Thoracic aorta (tissue), 2 donors: ENCODE measurements at regions not wholly inside any gene's neighbourhood (a gene's known extent, or its start where the extent isn't known, plus 50 kb on each side); places are given as distances from the start of the nearest gene placed in this dataset.

Source experiments
- ATAC-seq: fragments of 150-250 bp; one replicate; pipeline ENCODE4 v1.8.0; 2017; ENCODE audit warnings: low read depth; ENCODE audit not compliant: insufficient number of reproducible peaks, low FRiP score
- DNase-seq: peaks from one replicate; pipeline ENCODE4 v3.0.0-alpha.2; 2020; ENCODE audit warnings: low spot score
- H3K27ac ChIP-seq, 2 donors: fragments of 200-600 bp; sonication (generic); 1 replicate in 1 of 2; 2 replicates in 1 of 2; pipeline ENCODE4 v1.5.1; 2016; ENCODE audit warnings: mild to moderate bottlenecking in 2 of 2, moderate library complexity in 2 of 2
- H3K27me3 ChIP-seq: fragments of 200-600 bp; sonication (generic); replicated peaks from 2 replicates; pipeline ENCODE4 v1.6.0; 2016; ENCODE audit warnings: mild to moderate bottlenecking; ENCODE audit not compliant: insufficient read depth
- H3K36me3 ChIP-seq: fragments of 200-600 bp; sonication (generic); one replicate; pipeline ENCODE4 v1.5.1; 2016
- H3K4me1 ChIP-seq, 2 donors: fragments of 200-600 bp; sonication (generic); 1 replicate in 1 of 2; 2 replicates in 1 of 2; pipeline versions ENCODE4 v1.5.1 to v1.6.0; 2016; ENCODE audit warnings: low read depth in 2 of 2, mild to moderate bottlenecking in 1 of 2; ENCODE audit not compliant: control insufficient read depth in 1 of 2
- H3K4me3 ChIP-seq: fragments of 200-600 bp; sonication (generic); 2 replicates; pipeline ENCODE4 v1.5.1; 2016; ENCODE audit warnings: mild to moderate bottlenecking
- H3K9me3 ChIP-seq: fragments of 200-600 bp; sonication (generic); 2 replicates; pipeline ENCODE4 v1.5.1; 2016
- CTCF ChIP-seq: fragments of 200-600 bp; sonication (generic); IDR thresholded peaks from one replicate; pipeline ENCODE4 v1.5.1; 2019; ENCODE audit warnings: antibody characterized with exemption

- Histone ChIP-seq H3K4me1 (no peaks in the 10 kb centered on the region), H3K4me3 (no peak overlapping the region), H3K9me3 (no peaks in the 10 kb centered on the region), H3K27me3 (no peaks in the 10 kb centered on the region), H3K36me3 (no peaks in the 10 kb centered on the region), H3K27ac (no peak overlapping the region)
- DNase-seq (no peak), ATAC-seq (no peak)
- TF ChIP-seq CTCF = no peak
These were observed 1312.3 kb downstream of the FAM181B start for GRCh38 chr11:81421251-81421860.

GRCh38 chr11:81420668-81421250 is 1312.9 kb downstream of the FAM181B start:
- Histone ChIP-seq H3K9me3 (no peaks in the 10 kb centered on the region), H3K4me3 (no peak overlapping the region), H3K27ac (no peak overlapping the region), H3K4me1 (no peaks in the 10 kb centered on the region), H3K36me3 (no peaks in the 10 kb centered on the region), H3K27me3 (no peaks in the 10 kb centered on the region)
- TF ChIP-seq CTCF = no peak
- no peak for ATAC-seq
- no peak for DNase-seq

- no peaks in the 10 kb centered on the region for H3K36me3 ChIP-seq
- no peak overlapping the region for H3K4me3 ChIP-seq
- no peaks in the 10 kb centered on the region for H3K27me3 ChIP-seq
- H3K4me1 ChIP-seq = no peaks in the 10 kb centered on the region
- H3K27ac ChIP-seq = no peak overlapping the region
- ATAC-seq = no peak
- no peak for TF ChIP-seq CTCF
- H3K9me3 ChIP-seq = no peaks in the 10 kb centered on the region
- DNase-seq = no peak
These were observed 1336.3 kb downstream of the FAM181B start for GRCh38 chr11:81397316-81397715.

GRCh38 chr11:81394311-81394710 is 1339.4 kb downstream of the FAM181B start:
- TF ChIP-seq CTCF = no peak
- no peak for ATAC-seq
- Histone ChIP-seq H3K9me3 (no peaks in the 10 kb centered on the region), H3K27me3 (no peaks in the 10 kb centered on the region), H3K4me1 (no peaks in the 10 kb centered on the region), H3K4me3 (no peak overlapping the region), H3K36me3 (no peaks in the 10 kb centered on the region), H3K27ac (no peak overlapping the region)
- no peak for DNase-seq

- Histone ChIP-seq H3K4me3 (no peak overlapping the region), H3K4me1 (no peaks in the 10 kb centered on the region), H3K27me3 (no peaks in the 10 kb centered on the region), H3K36me3 (no peaks in the 10 kb centered on the region), H3K27ac (no peak overlapping the region), H3K9me3 (no peaks in the 10 kb centered on the region)
- no peak for DNase-seq
- TF ChIP-seq CTCF = no peak
- no peak for ATAC-seq
These were observed 1345.3 kb downstream of the FAM181B start for GRCh38 chr11:81388326-81388725.
